AG08396 (cell line): ENCODE measurements at regions not wholly inside any gene's neighbourhood (a gene's known extent, or its start where the extent isn't known, plus 50 kb on each side); places are given as distances from the start of the nearest gene placed in this dataset.

Source experiments
- DNase-seq: peaks from one replicate; pipeline ENCODE4 v3.0.0; 2012; ENCODE audit warnings: low spot score, mixed read lengths

- DNase-seq, result no peak
These were observed 257.8 kb downstream of the PDHA2 start for GRCh38 chr4:96097693-96098092.

GRCh38 chr4:96099031-96099430 lies 259.1 kb downstream of the PDHA2 start:
- no peak for DNase-seq

GRCh38 chr4:96102541-96103026 lies 262.7 kb downstream of the PDHA2 start:
- DNase-seq, result no peak

GRCh38 chr4:96103086-96103485 lies 263.2 kb downstream of the PDHA2 start:
- no peak for DNase-seq

GRCh38 chr4:96108146-96108545 lies 268.3 kb downstream of the PDHA2 start:
- DNase-seq, result no peak

- DNase-seq, result no peak
These were observed 272.7 kb downstream of the PDHA2 start for GRCh38 chr4:96112631-96113030.

- no peak for DNase-seq
These were observed 280.3 kb downstream of the PDHA2 start for GRCh38 chr4:96120206-96120605.

GRCh38 chr4:96126227-96126626 lies 286.3 kb downstream of the PDHA2 start:
- no peak for DNase-seq

GRCh38 chr4:96131186-96131585 lies 291.3 kb downstream of the PDHA2 start:
- DNase-seq, result no peak

GRCh38 chr4:96134806-96135205 lies 294.9 kb downstream of the PDHA2 start:
- no peak for DNase-seq

GRCh38 chr4:96136056-96136455 lies 296.2 kb downstream of the PDHA2 start:
- DNase-seq, result no peak

GRCh38 chr4:96139251-96139929 lies 299.5 kb downstream of the PDHA2 start:
- no peak for DNase-seq

- no peak for DNase-seq
These were observed 305.7 kb downstream of the PDHA2 start for GRCh38 chr4:96145601-96146000.

GRCh38 chr4:96146686-96147085 lies 306.8 kb downstream of the PDHA2 start:
- DNase-seq, result no peak

- DNase-seq, result no peak
These were observed 310.0 kb downstream of the PDHA2 start for GRCh38 chr4:96149894-96150293.

GRCh38 chr4:96150466-96150865 lies 310.6 kb downstream of the PDHA2 start:
- DNase-seq, result no peak

- no peak for DNase-seq
These were observed 312.9 kb downstream of the PDHA2 start for GRCh38 chr4:96152824-96153223.

GRCh38 chr4:96154676-96155075 lies 314.8 kb downstream of the PDHA2 start:
- DNase-seq, result no peak

GRCh38 chr4:96162636-96163035 lies 322.7 kb downstream of the PDHA2 start:
- no peak for DNase-seq

GRCh38 chr4:96164814-96165351 lies 325.0 kb downstream of the PDHA2 start:
- DNase-seq, result peak; percentile 10

- DNase-seq, result no peak
These were observed 326.9 kb downstream of the PDHA2 start for GRCh38 chr4:96166806-96167205.

- no peak for DNase-seq
These were observed 330.3 kb downstream of the PDHA2 start for GRCh38 chr4:96170198-96170597.

GRCh38 chr4:96173756-96174155 lies 333.9 kb downstream of the PDHA2 start:
- DNase-seq, result no peak

- no peak for DNase-seq
These were observed 336.0 kb downstream of the PDHA2 start for GRCh38 chr4:96175871-96176270.
